Activated naive CD8-positive, alpha-beta T cell treated with anti-CD3 and anti-CD28 coated beads, Interleukin-2, amount 50 U/mL, for 24 hours (primary cell): ENCODE measurements at regions not wholly inside any gene's neighbourhood (a gene's known extent, or its start where the extent isn't known, plus 50 kb on each side); places are given as distances from the start of the nearest gene placed in this dataset.

ENCODE experiments used
- ATAC-seq: fragments of 150-1000 bp; cut with Tn5 transposase; one replicate; pipeline ENCODE4 v1.10.0; 2021
- DNase-seq: peaks from one replicate; pipeline ENCODE4 v3.0.0; 2021
- H3K27ac Mint-ChIP-seq: one replicate; pipeline ENCODE4 v1.8.0; 2021; ENCODE audit warnings: mild to moderate bottlenecking, mixed read lengths
- H3K27me3 Mint-ChIP-seq: one replicate; pipeline ENCODE4 v1.8.0; 2021; ENCODE audit warnings: mixed read lengths
- H3K36me3 Mint-ChIP-seq: one replicate; pipeline ENCODE4 v1.8.0; 2021; ENCODE audit warnings: low read depth, mixed read lengths
- H3K4me1 Mint-ChIP-seq: one replicate; pipeline ENCODE4 v1.8.0; 2021; ENCODE audit warnings: mixed read lengths
- H3K4me3 Mint-ChIP-seq: one replicate; pipeline ENCODE4 v1.8.0; 2021; ENCODE audit warnings: mild to moderate bottlenecking, moderate library complexity, mixed read lengths
- H3K9me3 Mint-ChIP-seq: one replicate; pipeline ENCODE4 v1.8.0; 2021; ENCODE audit warnings: mixed read lengths

- Mint-ChIP-seq H3K36me3 (no peaks in the 10 kb centered on the region), H3K27me3 (peaks cover 1% of the 10 kb centered on the region), H3K4me1 (no peaks in the 10 kb centered on the region), H3K27ac (no peak overlapping the region), H3K9me3 (no peaks in the 10 kb centered on the region), H3K4me3 (no peak overlapping the region)
- no peak for ATAC-seq
- no peak for DNase-seq
These were observed 256.4 kb downstream of the TLE3 start for GRCh38 chr15:69841113-69841828.

- H3K4me3 Mint-ChIP-seq = no peak overlapping the region
- H3K4me1 Mint-ChIP-seq = no peaks in the 10 kb centered on the region
- H3K27me3 Mint-ChIP-seq = peaks cover 1% of the 10 kb centered on the region
- H3K9me3 Mint-ChIP-seq = no peaks in the 10 kb centered on the region
- DNase-seq = no peak
- H3K36me3 Mint-ChIP-seq = no peaks in the 10 kb centered on the region
- no peak for ATAC-seq
- no peak overlapping the region for H3K27ac Mint-ChIP-seq
These were observed 254.9 kb downstream of the TLE3 start for GRCh38 chr15:69842851-69843250.

- no peak for ATAC-seq
- no peaks in the 10 kb centered on the region for H3K36me3 Mint-ChIP-seq
- no peaks in the 10 kb centered on the region for H3K4me1 Mint-ChIP-seq
- H3K27me3 Mint-ChIP-seq = peaks cover 1% of the 10 kb centered on the region
- no peak overlapping the region for H3K4me3 Mint-ChIP-seq
- no peaks in the 10 kb centered on the region for H3K9me3 Mint-ChIP-seq
- DNase-seq = no peak
- no peak overlapping the region for H3K27ac Mint-ChIP-seq
These were observed 254.3 kb downstream of the TLE3 start for GRCh38 chr15:69843276-69843899.

- H3K9me3 Mint-ChIP-seq = no peaks in the 10 kb centered on the region
- no peak for DNase-seq
- no peaks in the 10 kb centered on the region for H3K36me3 Mint-ChIP-seq
- peaks cover 2% of the 10 kb centered on the region for H3K4me1 Mint-ChIP-seq
- H3K4me3 Mint-ChIP-seq = no peak overlapping the region
- no peak overlapping the region for H3K27ac Mint-ChIP-seq
- H3K27me3 Mint-ChIP-seq = peaks cover 1% of the 10 kb centered on the region
- no peak for ATAC-seq
These were observed 253.8 kb downstream of the TLE3 start for GRCh38 chr15:69843900-69844304.

- Mint-ChIP-seq H3K27ac (no peak overlapping the region), H3K9me3 (no peaks in the 10 kb centered on the region), H3K36me3 (no peaks in the 10 kb centered on the region), H3K27me3 (no peaks in the 10 kb centered on the region), H3K4me1 (peaks cover 3% of the 10 kb centered on the region), H3K4me3 (no peak overlapping the region)
- DNase-seq (no peak), ATAC-seq (no peak)
These were observed 252.6 kb downstream of the TLE3 start for GRCh38 chr15:69845159-69845558.

- Mint-ChIP-seq H3K27me3 (no peaks in the 10 kb centered on the region), H3K27ac (no peak overlapping the region), H3K4me3 (no peak overlapping the region), H3K4me1 (peaks cover 3% of the 10 kb centered on the region), H3K36me3 (no peaks in the 10 kb centered on the region), H3K9me3 (no peaks in the 10 kb centered on the region)
- DNase-seq (no peak), ATAC-seq (no peak)
These were observed 250.1 kb downstream of the TLE3 start for GRCh38 chr15:69847625-69848024.

GRCh38 chr15:69848096-69848495 is 249.6 kb downstream of the TLE3 start:
- H3K36me3 Mint-ChIP-seq = no peaks in the 10 kb centered on the region
- H3K4me3 Mint-ChIP-seq = no peak overlapping the region
- H3K27me3 Mint-ChIP-seq = no peaks in the 10 kb centered on the region
- H3K4me1 Mint-ChIP-seq = peaks cover 3% of the 10 kb centered on the region
- no peak for ATAC-seq
- no peak for DNase-seq
- H3K27ac Mint-ChIP-seq = no peak overlapping the region
- no peaks in the 10 kb centered on the region for H3K9me3 Mint-ChIP-seq

- Mint-ChIP-seq H3K9me3 (no peaks in the 10 kb centered on the region), H3K36me3 (no peaks in the 10 kb centered on the region), H3K4me3 (no peak overlapping the region), H3K27me3 (no peaks in the 10 kb centered on the region), H3K4me1 (peaks cover 3% of the 10 kb centered on the region), H3K27ac (no peak overlapping the region)
- ATAC-seq = no peak
- no peak for DNase-seq
These were observed 249.0 kb downstream of the TLE3 start for GRCh38 chr15:69848551-69849231.

GRCh38 chr15:69849232-69849610 is 248.5 kb downstream of the TLE3 start:
- DNase-seq = no peak
- Mint-ChIP-seq H3K36me3 (no peaks in the 10 kb centered on the region), H3K4me1 (peaks cover 3% of the 10 kb centered on the region), H3K27ac (no peak overlapping the region), H3K27me3 (no peaks in the 10 kb centered on the region), H3K4me3 (no peak overlapping the region), H3K9me3 (no peaks in the 10 kb centered on the region)
- ATAC-seq = no peak

GRCh38 chr15:69852482-69852881 is 245.2 kb downstream of the TLE3 start:
- no peak for ATAC-seq

GRCh38 chr15:69852916-69853315 is 244.8 kb downstream of the TLE3 start:
- no peaks in the 10 kb centered on the region for H3K9me3 Mint-ChIP-seq
- H3K4me1 Mint-ChIP-seq = peaks cover 12% of the 10 kb centered on the region
- H3K27me3 Mint-ChIP-seq = peaks cover 2% of the 10 kb centered on the region
- H3K36me3 Mint-ChIP-seq = no peaks in the 10 kb centered on the region
- no peak overlapping the region for H3K4me3 Mint-ChIP-seq
- H3K27ac Mint-ChIP-seq = no peak overlapping the region
- DNase-seq (no peak), ATAC-seq (no peak)

More at GRCh38 chr15:69852482-69852881, 245.2 kb downstream of the TLE3 start:
- Mint-ChIP-seq H3K4me3 (no peak overlapping the region), H3K36me3 (no peaks in the 10 kb centered on the region), H3K4me1 (peaks cover 8% of the 10 kb centered on the region), H3K27me3 (no peaks in the 10 kb centered on the region), H3K9me3 (no peaks in the 10 kb centered on the region), H3K27ac (no peak overlapping the region)
- DNase-seq = no peak

- peaks cover 2% of the 10 kb centered on the region for H3K27me3 Mint-ChIP-seq
- no peaks in the 10 kb centered on the region for H3K36me3 Mint-ChIP-seq
- H3K4me1 Mint-ChIP-seq = peaks cover 15% of the 10 kb centered on the region
- ATAC-seq (no peak), DNase-seq (no peak)
- no peak overlapping the region for H3K4me3 Mint-ChIP-seq
- no peak overlapping the region for H3K27ac Mint-ChIP-seq
- H3K9me3 Mint-ChIP-seq = no peaks in the 10 kb centered on the region
These were observed 244.2 kb downstream of the TLE3 start for GRCh38 chr15:69853544-69853951.

- ATAC-seq (no peak), DNase-seq (no peak)
- no peak overlapping the region for H3K27ac Mint-ChIP-seq
- H3K27me3 Mint-ChIP-seq = peaks cover 2% of the 10 kb centered on the region
- H3K9me3 Mint-ChIP-seq = no peaks in the 10 kb centered on the region
- H3K4me3 Mint-ChIP-seq = no peak overlapping the region
- no peaks in the 10 kb centered on the region for H3K36me3 Mint-ChIP-seq
- peaks cover 15% of the 10 kb centered on the region for H3K4me1 Mint-ChIP-seq
These were observed 243.7 kb downstream of the TLE3 start for GRCh38 chr15:69854001-69854400.

- peaks cover 15% of the 10 kb centered on the region for H3K4me1 Mint-ChIP-seq
- H3K4me3 Mint-ChIP-seq = no peak overlapping the region
- H3K27ac Mint-ChIP-seq = no peak overlapping the region
- no peaks in the 10 kb centered on the region for H3K9me3 Mint-ChIP-seq
- H3K27me3 Mint-ChIP-seq = peaks cover 2% of the 10 kb centered on the region
- H3K36me3 Mint-ChIP-seq = no peaks in the 10 kb centered on the region
- DNase-seq (no peak), ATAC-seq (no peak)
These were observed 243.1 kb downstream of the TLE3 start for GRCh38 chr15:69854521-69855181.
